ENCODE measurements at regions not wholly inside any gene's neighbourhood (a gene's known extent, or its start where the extent isn't known, plus 50 kb on each side); places are given as distances from the start of the nearest gene placed in this dataset.
A peak's percentile ranks its signal among the peaks of the same experiment; 100 is the strongest.
"Not testable (repeated sequence)": the region's sequence is repeated elsewhere in the genome, so short reads cannot be mapped to it uniquely, and the experiment has no call there.

DNA sequence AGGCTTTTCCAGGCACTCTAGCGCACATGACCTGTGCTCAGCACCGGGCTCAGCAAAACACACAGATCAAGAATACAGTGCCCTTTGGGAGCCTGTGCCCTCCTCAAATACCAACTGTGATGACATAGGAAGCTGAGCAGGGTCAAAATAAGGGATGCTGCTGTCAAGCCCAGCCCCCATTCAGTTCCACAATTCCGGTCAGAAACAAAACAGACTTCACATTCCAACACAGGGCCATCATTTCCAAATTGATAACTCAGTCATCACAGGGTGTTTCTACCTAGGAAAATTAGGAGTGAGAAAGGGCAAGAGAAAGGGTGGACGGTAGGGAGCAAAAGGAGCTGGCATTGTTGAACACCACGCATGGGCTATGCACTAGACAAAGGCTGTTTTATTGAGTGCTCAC lies 158.4 kb upstream of the CCDC54 start:
- DNase-seq (ENCODE audit: low read depth): no peak

DNA sequence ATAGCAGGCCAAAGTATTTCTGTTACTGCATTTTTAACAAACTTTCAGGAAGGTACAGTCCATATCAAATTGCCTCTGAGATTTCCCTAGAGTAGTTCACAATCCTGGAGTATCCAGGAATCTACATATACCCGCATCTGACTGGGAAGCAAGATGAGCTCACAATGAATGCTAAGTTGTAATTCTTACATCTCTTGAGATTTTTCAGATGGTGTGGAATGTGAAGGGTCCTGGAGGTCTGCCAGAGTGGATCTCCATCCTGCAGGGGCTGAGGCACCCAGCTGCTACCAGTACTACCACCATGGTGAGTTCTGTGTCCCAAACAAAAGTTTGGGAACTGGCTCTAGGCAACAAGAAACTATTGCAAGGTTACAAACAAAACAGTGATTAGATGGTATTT lies 156.7 kb upstream of the CCDC54 start:
- no peak for DNase-seq (ENCODE audit: low read depth)

DNA sequence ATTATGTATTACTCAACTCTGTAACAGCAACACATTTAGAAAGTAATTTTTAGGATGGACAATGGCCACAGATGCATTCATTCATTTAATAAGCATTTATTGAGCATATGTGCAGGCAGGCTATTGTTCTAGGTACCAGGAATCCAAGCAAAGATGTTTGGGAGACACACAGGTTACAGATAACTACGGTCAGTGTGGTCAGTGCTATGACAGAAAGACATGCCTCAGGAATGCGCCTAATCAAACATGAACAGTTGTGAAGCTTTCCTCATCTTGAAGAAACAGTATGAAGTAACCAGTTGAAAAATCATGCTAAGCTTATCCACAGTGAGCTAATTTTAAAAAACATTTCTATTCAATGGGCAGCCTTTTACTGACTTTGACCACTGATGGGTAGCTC lies 155.4 kb upstream of the CCDC54 start:
- DNase-seq (ENCODE audit: low read depth): no peak

DNA sequence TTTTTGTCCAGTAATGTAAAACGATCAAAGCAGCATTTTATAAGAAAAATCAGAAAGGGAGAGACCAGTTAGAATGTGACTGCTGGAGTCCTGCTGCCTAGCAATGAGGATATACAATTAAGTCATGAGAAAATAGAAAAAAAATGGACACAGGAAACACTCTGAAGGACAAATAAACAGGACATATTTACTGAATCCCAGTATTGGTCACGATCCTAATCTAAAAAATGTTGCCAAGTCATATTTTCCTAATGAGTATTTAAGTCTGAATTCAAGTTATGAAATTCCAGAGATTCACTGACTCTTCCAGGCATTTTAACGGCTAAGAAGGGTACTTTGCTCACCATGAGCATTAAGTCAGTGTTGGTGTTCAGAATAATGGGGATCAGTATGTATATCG lies 154.3 kb upstream of the CCDC54 start:
- DNase-seq (ENCODE audit: low read depth): no peak

DNA sequence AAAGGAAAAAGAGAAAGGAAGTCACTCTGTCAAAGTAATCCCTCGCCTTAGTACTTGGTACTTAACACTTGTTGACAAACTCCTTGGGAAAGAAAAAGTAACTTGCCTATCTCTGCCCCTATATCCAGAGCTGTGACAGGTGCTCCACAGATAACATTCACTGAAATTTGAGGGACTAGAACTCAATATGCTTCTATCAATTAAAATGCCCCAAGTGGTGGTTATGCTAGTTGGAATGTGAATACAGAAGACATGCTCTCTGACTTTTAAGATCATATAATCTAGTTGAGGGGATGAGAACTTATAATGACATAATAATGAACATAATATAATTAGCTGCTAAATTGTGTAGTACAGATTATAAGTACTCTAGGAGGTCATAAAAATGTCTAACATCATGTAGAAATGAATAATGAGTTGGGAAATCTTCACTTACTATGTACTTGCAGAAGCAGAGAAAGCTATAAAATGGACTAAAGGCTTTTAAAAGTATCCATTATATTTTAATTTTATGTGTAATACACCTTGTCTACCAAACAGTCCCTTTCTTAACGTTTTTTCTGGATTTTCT lies 153.1 kb upstream of the CCDC54 start:
- DNase-seq (ENCODE audit: low read depth): no peak

DNA sequence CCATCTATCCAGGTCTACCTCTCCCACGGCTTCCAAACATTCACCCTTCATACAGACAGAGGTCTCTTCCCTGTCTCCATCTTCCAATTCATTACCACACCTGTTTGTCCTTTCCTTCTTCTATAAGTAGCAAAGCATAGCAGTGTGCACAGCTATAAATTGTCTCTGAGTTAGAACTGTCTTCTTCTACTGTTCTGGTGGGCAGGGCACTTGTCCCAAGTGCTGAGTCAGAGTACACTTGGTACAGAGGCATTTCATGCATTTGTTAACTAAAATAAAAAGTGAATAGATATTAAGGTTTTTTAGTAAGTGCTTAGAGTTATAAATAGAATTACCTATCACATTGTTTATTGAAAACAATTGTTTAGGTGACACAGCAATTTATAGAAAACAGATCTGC lies 150.1 kb upstream of the CCDC54 start:
- no peak for DNase-seq (ENCODE audit: low read depth)

DNA sequence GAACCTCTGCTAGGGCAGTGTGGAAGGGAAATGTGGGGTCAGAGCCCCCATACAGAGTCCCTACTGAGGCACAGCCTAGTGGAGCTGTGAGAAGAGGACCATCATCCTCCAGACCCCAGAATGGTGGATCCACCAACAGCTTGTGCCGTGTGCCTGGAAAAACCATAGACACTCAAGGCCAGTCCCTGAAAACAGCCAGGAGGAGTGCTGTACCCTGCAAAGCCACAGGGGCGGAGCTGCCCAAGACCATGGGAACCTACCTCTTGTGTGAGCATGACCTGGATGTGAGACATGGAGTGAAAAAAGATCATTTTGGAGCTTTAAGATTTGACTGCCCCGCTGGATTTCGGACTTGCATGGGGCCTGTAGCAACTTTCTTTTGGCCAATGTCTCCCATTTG lies 143.4 kb upstream of the CCDC54 start:
- DNase-seq (ENCODE audit: low read depth): not testable (repeated sequence)

DNA sequence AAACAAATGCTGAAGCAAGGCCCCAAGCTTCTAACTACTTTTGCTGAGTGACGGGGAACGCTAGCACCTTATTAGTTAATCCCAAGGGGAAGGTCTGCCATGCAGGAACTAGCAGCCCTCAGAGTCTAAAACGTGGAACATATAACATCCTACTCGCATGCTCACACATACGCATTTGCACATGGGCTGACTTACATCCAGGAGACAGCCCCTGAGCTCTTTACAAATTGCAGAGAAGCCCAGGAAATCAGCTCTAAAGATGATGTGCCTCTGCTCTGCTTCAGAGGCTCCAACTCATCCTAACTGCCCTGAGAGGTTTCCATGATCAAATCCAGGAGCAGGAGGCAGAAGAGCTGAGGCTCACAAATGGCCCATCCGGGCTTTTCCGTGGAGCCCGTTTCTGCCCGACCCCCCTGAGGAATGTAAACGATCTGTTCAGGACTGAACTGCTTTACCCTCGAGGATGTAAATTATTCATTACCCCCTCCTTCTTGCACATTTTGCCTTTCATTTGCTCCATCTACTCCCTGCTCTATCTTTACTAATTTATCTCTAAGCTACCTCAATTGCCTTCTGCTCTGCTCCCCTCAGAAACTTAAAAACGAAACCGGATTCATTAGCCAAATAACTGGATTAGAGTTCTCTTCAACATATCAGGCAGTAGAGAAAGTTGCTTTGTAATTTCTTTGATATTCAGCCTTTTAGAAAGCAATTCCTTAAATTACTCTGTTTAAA lies 141.9 kb upstream of the CCDC54 start:
- no peak for DNase-seq (ENCODE audit: low read depth)

DNA sequence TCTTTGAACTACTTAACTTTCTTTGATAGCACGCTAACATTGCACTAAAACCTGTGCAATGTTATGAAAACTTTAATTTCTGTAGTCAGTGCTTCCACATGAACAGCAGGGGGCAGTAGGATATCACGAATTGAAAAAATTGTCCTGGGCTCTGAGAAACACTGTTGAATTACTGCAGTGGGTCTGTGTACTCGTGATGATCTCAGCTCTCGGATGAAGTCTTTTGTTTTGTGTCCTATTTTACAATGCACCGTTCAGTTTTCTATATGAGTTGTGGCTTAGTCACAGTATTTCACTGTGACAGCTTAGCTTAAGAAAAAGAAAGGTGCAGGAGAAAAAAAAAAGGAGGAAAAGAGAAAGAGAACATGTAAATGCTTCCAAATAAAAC lies 141.3 kb upstream of the CCDC54 start:
- peak; percentile 28 for DNase-seq (ENCODE audit: low read depth)

DNA sequence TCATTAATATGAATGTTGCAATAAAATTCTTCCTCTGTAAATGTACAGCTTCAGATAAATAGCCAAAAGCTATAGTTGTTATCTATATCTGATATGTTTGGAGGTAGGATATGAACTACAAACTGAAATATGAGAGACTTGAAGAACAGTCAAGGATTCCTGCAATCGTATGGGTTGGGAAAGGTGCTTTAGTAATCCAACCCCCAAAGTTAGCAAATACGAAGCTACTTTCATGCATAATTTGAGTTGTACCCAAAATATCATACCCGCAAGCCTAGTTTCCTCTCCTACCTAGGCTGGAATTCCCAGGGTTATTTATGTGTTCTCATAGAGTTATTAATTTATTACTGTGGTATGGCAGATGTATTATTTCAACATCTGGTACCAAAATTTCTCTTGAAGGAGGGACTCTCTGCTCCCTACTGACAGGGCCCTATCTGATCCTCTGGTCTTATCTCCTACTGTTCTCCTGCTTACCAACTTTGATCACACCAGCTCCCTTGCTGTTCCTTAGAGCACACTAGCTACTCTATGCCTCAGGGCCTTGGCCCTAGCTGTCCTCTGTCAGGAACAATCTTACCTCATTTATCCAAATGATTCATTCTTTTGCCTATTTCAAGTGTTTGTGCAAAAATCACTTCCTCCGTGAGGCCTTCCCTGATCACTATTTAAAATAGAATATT lies 140.4 kb upstream of the CCDC54 start:
- DNase-seq (ENCODE audit: low read depth): no peak

DNA sequence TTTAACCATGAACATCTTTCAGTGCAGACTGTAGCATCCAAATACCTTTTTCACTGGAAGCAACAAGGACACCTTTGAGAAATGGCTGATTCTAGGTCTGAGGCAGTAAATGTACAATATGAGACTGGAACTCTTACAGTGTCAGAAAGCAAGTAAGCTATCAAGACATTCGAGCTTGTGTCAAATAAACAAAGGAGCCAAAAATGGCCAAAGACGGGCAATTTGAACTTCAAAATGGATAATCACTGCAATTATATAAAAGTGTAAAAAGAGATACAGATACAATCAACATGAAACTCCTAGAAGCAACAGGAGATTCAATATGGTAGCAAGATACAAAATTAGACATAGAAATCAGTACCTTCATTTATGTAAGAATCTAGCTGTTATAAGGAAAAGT lies 138.5 kb upstream of the CCDC54 start:
- no peak for DNase-seq (ENCODE audit: low read depth)

DNA sequence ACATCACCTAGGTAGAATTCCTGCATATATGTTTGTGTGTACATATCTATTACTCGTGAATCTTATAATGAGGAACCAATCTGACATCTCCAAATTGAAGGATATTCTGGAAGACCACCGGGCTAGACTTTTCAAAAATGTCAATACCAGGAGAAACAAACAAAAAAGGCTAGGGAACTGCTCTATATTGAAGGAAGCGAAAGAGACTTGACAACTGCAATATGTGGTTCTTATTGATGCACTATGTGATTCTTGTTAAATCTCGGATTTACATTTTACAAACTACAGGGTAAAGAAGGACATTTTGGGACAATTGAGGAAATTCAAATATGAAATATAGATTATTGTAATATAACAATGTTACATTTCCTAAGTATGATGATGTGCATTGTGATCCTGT lies 137.5 kb upstream of the CCDC54 start:
- DNase-seq (ENCODE audit: low read depth): no peak

DNA sequence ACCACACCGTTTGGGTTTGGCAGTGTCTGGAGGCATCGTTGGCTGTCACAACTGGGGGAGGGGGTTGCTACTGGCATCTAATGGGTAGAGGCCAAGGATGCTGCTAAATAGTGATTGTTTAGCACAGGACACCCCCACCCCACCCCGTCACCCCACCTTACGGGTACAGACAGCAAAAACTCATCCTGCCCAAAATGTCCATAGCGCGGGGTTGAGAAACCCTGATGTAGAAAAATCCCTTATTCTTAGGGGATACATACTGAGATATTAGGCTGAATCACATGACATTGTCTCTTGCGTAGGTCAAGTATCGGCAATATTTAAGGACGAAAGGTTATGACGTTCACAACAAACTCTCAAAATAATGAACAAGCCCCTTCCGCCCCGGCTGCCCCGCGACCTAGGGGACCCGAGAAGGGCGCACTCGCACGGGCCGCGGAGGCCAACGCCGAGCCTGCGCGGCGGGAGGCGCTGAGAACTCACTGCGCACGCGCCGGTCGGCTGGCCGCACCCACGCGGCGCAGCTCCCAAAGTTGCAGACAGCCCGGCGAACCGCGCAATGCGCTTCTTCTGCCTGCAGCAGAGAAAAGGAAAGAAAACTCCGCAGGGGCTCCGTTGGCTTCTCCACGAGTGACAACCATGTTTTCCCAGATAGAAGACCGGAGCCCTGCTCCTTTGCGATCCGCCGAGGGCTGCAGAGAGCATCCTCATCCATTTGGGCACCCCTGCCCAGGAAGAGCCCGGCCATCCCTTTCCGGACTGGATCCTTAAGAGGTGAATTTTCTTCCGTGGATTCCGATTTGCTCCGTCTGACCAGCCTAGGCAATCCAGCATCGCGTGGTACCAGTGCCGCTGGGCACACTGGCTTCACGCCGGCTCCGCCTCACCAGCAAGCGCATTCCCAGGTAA lies 136.8 kb upstream of the CCDC54 start:
- DNase-seq (ENCODE audit: low read depth): peak; percentile 47

DNA sequence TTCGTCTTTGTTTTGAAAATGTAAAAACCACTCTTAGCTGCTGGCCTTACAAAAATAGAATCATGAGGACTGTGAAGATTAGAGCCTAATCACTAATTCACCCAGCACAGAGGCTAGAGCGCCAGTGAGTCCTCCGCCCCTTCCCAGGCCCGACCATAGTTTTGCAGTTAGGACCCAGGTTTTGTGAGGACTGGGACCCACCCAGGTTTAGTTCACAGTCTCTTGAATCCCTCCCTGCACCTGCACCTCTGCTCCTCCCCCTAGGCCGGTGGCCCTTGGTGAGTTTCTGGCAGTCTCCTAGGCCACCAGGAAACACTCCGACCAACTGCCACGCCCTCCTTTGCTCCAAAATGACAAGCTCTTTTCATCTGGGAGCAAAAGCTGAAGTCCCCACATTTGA lies 136.0 kb upstream of the CCDC54 start:
- no peak for DNase-seq (ENCODE audit: low read depth)

DNA sequence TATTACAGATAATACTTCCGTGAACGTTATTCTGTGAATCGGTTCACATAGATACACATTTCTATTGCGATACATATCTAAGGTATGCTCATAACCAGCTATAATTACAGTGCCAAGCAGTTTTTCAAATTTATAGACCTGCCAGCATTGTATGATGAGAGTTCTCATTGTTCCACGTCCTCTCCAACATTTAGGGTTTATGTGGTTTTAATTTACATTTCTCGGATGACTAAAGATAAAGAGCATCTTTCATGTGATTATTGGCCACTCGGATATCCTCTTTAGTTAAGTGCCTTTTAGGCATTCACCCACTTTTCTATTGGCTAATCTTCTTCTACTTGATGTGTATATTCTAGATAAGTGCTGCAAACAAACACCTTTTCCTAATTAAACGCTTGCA lies 134.7 kb upstream of the CCDC54 start:
- DNase-seq (ENCODE audit: low read depth): no peak

DNA sequence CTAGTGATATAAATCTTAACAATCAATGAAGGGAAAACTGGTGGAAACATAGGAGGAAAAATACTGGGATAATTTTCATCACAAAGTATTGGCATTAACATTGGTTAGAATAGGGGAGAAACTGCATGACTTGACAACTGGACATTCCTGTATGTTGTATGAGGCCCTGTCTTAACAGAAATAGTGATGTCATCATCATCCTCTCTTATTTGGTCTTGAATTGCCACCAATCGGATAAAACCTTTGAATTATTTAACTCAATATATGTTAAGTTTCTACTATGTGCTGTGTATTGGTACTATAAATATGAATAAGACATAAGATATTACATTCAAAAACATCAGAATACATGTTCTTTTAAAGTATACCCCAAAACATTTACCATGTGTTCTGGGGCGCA lies 130.1 kb upstream of the CCDC54 start:
- DNase-seq (ENCODE audit: low read depth): no peak

DNA sequence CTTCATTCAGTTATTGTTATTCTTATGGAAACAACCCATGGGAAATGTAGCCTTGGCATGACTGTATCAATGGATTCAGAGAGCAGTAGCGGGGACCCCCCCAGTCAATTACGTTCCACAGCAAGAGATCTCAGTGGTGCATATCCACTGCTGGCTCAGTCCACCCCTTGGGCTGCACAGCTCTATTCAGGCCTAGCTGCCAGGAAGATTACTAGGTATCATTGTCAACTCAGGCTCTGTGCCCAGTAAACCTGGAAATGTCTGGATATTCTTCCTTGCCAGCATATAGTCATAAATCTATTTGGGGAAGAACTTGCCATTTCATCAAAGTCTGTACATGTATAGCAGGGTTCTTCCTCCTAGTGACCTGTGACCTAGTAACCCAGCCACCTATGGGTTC lies 128.1 kb upstream of the CCDC54 start:
- no peak for DNase-seq (ENCODE audit: low read depth)

DNA sequence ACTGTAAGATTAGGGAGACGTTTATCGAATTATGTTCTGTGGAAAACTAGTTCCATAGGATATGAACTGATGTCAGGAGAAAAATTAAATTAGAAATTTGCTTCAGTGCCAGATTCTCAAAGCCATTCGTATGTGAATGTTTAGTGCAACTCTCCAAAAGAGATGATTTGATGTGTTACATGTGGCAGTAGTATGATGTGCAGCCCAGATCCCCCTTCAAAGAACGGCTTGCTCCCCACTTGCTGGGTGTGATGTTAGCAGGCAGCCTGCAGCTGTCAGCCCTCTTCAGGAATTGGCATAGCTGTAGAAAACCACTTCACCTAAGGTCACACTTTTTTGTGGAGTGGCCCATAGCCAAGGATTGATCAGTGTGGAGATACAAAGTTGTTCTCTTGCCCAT lies 127.0 kb upstream of the CCDC54 start:
- no peak for DNase-seq (ENCODE audit: low read depth)

DNA sequence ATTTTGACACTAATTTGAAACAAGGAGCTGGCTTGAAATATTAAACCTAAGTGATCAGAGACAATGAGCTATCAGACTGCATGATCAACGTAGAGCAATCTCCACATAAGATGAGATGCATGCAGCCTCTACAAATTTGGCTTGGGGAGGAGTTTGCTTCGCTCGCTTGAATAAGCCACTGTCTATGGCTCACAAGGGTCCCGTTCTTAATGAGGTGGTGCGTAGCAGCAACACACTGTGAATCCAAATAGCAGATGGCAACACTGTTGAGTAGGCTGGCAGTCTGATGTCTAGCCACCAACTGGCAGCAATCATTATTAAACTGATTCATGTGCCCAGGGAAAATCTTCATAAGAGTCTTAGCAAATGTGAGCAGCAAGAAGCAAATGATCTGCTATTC lies 125.4 kb upstream of the CCDC54 start:
- no peak for DNase-seq (ENCODE audit: low read depth)

DNA sequence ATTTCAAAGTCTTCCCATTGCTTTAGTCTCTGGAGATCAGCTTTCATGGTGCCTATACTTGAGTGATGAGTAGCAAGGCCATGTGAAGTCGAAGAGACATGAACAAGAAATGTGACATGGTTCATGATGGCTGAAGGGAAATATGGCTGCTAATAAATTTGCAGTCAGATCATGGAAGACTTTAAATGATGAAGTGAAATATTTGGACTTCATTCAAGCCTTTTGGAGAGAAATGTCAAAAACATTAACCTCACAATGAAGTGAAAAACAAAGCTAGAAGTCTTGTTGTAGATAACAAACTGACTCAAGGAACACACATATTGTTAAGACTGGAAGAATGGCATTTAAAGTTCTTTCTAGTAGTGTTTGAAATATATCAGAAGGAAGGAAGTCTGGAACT lies 120.3 kb upstream of the CCDC54 start:
- DNase-seq (ENCODE audit: low read depth): no peak

DNA sequence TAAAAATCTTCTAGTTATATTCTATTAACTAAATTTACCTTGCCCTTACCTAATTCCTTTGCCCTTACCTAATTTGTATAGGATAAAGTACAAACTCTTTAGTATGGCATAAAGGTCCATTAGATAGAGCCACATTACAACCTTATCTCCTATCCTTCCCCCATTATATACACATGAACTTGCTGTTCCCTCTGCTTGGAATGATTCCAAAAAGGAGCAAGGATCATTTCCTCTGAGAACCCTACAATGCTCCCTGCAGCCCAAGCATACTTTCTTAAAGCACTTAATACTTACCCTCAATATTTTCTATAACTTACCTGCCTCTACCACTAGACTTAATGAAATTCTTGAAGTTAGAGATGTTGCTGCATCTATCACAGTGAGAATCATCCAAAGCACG lies 118.9 kb upstream of the CCDC54 start:
- no peak for DNase-seq (ENCODE audit: low read depth)

DNA sequence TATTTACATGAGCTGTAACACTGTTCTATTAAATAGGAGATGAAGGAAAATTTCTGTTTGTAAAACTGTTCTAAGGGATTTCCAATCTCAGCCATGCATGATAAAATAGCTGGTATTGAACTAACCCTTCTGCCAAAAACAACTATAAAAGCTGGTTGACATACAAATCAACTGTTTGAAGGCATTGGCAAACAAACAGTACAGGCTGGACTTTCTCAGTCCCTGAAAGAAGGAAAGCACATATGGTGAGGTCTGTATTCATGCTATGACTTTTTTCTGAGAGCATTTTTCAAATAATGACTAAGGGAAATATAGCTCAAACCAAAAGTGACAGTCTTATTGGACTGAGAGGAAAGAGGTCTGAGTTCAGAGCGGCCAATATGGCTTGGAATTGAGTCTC lies 117.0 kb upstream of the CCDC54 start:
- DNase-seq (ENCODE audit: low read depth): no peak
